Neural cell (in vitro differentiated cells): ENCODE measurements at regions not wholly inside any gene's neighbourhood (a gene's known extent, or its start where the extent isn't known, plus 50 kb on each side); places are given as distances from the start of the nearest gene placed in this dataset.

Experiments used
- H2AFZ ChIP-seq: fragments of 200-600, 300-800 bp; sonication (generic), shearing (Covaris generic); 2 replicates; pipeline ENCODE4 v1.6.0; 2014; ENCODE audit warnings: low read depth, mild to moderate bottlenecking, antibody characterized with exemption, low read length, moderate library complexity
- H3F3A ChIP-seq: fragments of 200-600 bp; shearing (Covaris generic); 2 replicates; pipeline ENCODE4 v1.6.1; 2016; ENCODE audit warnings: mild to moderate bottlenecking, moderate library complexity, mixed read lengths, antibody characterized with exemption, low read length; ENCODE audit not compliant: insufficient read depth, poor library complexity, severe bottlenecking
- H3K27ac ChIP-seq: fragments of 200-600, 300-800 bp; sonication (generic), shearing (Covaris generic); 2 replicates; pipeline ENCODE4 v1.5.1; 2014; ENCODE audit warnings: mild to moderate bottlenecking, low read length, moderate library complexity
- H3K27me3 ChIP-seq: fragments of 300-800, 200-600 bp; sonication (generic), shearing (Covaris generic); 2 replicates; pipeline ENCODE4 v1.6.0; 2014; ENCODE audit warnings: mild to moderate bottlenecking, low read depth, low read length, moderate library complexity; ENCODE audit not compliant: insufficient read depth
- H3K36me3 ChIP-seq: fragments of 300-800, 200-600 bp; sonication (generic), shearing (Covaris generic); 2 replicates; pipeline ENCODE4 v1.5.1; 2014; ENCODE audit warnings: mild to moderate bottlenecking, antibody characterized with exemption, low read length, moderate library complexity; ENCODE audit not compliant: insufficient read depth
- H3K4me2 ChIP-seq: fragments of 300-800, 200-600 bp; sonication (generic), shearing (Covaris generic); 2 replicates; pipeline ENCODE4 v1.6.0; 2014; ENCODE audit warnings: mild to moderate bottlenecking, low read length
- H3K4me3 ChIP-seq: fragments of 300-800, 200-600 bp; sonication (generic), shearing (Covaris generic); 2 replicates; pipeline ENCODE4 v1.5.1; 2014; ENCODE audit warnings: mild to moderate bottlenecking, low read length, moderate library complexity
- H3K79me2 ChIP-seq: fragments of 200-600 bp; shearing (Covaris generic); replicated peaks from 2 replicates; pipeline ENCODE4 v1.6.0; 2014; ENCODE audit warnings: mild to moderate bottlenecking, low read length, moderate library complexity; ENCODE audit not compliant: insufficient read depth
- H3K9ac ChIP-seq: fragments of 300-800, 200-600 bp; sonication (generic), shearing (Covaris generic); 2 replicates; pipeline ENCODE4 v1.6.1; 2016; ENCODE audit warnings: mild to moderate bottlenecking, low read length, mixed read lengths
- H3K9me2 ChIP-seq: fragments of 200-600 bp; shearing (Covaris generic); 2 replicates; pipeline ENCODE4 v1.6.1; 2016; ENCODE audit warnings: mild to moderate bottlenecking, low read length, mixed read lengths; ENCODE audit not compliant: insufficient read depth
- H3K9me3 ChIP-seq: fragments of 200-600, 300-800 bp; sonication (generic), shearing (Covaris generic); 2 replicates; pipeline ENCODE4 v1.6.1; 2016; ENCODE audit warnings: mild to moderate bottlenecking, mixed run types, low read length, moderate library complexity, mixed read lengths
- H4K20me1 ChIP-seq: fragments of 200-600 bp; shearing (Covaris generic); 2 replicates; pipeline ENCODE4 v1.6.1; 2016; ENCODE audit warnings: mild to moderate bottlenecking, mixed run types; ENCODE audit not compliant: insufficient read depth
- CTCF ChIP-seq: fragments of 450-650 bp; IDR thresholded peaks from 2 replicates; pipeline ENCODE4 v1.5.1; 2014; ENCODE audit warnings: antibody characterized with exemption, mild to moderate bottlenecking, moderate library complexity; ENCODE audit not compliant: poor library complexity, severe bottlenecking
- EP300 ChIP-seq: fragments of 450-650 bp; conservative IDR thresholded peaks from 2 replicates; pipeline ENCODE4 v1.6.1; 2014; ENCODE audit warnings: antibody characterized with exemption, mild to moderate bottlenecking, moderate library complexity; ENCODE audit not compliant: poor library complexity, severe bottlenecking
- EZH2 ChIP-seq: fragments of 200-600, 300-800 bp; shearing (Covaris generic), sonication (generic); IDR thresholded peaks from 2 replicates; pipeline ENCODE4 v1.6.1; 2014; ENCODE audit warnings: antibody characterized with exemption, low read length, borderline replicate concordance, mild to moderate bottlenecking; ENCODE audit not compliant: insufficient read depth, poor library complexity, severe bottlenecking
- MXI1 ChIP-seq: fragments of 450-650 bp; conservative IDR thresholded peaks from 2 replicates; pipeline ENCODE4 v1.6.1; 2014; ENCODE audit warnings: antibody characterized with exemption, mild to moderate bottlenecking; ENCODE audit not compliant: poor library complexity, severe bottlenecking
- POLR2AphosphoS5 ChIP-seq: IDR thresholded peaks from 2 replicates; pipeline ENCODE4 v1.6.1; 2012
- RAD21 ChIP-seq: fragments of 450-650 bp; conservative IDR thresholded peaks from 2 replicates; pipeline ENCODE4 v1.6.1; 2014; ENCODE audit warnings: antibody characterized with exemption, mild to moderate bottlenecking, moderate library complexity
- REST ChIP-seq: IDR thresholded peaks from 2 replicates; pipeline ENCODE4 v1.6.1; 2012; ENCODE audit warnings: borderline replicate concordance
- SMC3 ChIP-seq: fragments of 450-650 bp; conservative IDR thresholded peaks from 2 replicates; pipeline ENCODE4 v1.6.1; 2014; ENCODE audit warnings: antibody characterized with exemption, mild to moderate bottlenecking, moderate library complexity; ENCODE audit not compliant: poor library complexity
- TAF1 ChIP-seq: IDR thresholded peaks from 2 replicates; pipeline ENCODE4 v1.6.1; 2012; ENCODE audit warnings: low read depth

GRCh38 chr2:145351864-145352425, 832.0 kb upstream of the ZEB2 start:
- no peak overlapping the region for H2AFZ ChIP-seq
- peak overlapping the region; percentile 22 for H3K27ac ChIP-seq
- no peak overlapping the region for H3K9ac ChIP-seq
- H3K9me3 ChIP-seq = no peaks in the 10 kb centered on the region
- no peaks in the 10 kb centered on the region for H3K9me2 ChIP-seq
- H3K79me2 ChIP-seq = no peaks in the 10 kb centered on the region
- H3F3A ChIP-seq = no peaks in the 10 kb centered on the region
- no peaks in the 10 kb centered on the region for H4K20me1 ChIP-seq
- peak overlapping the region; percentile 35 for H3K4me3 ChIP-seq
- peak overlapping the region; percentile 1 for H3K4me2 ChIP-seq
- no peaks in the 10 kb centered on the region for H3K36me3 ChIP-seq
- H3K27me3 ChIP-seq = no peaks in the 10 kb centered on the region
- TF ChIP-seq RAD21 = no peak
- no peak for TF ChIP-seq CTCF
- TF ChIP-seq EP300 = no peak
- TF ChIP-seq POLR2AphosphoS5 = no peak
- no peak for TF ChIP-seq MXI1
- no peak for TF ChIP-seq EZH2
- TF ChIP-seq TAF1 = no peak
- no peak for TF ChIP-seq REST
- no peak for TF ChIP-seq SMC3

GRCh38 chr2:145350011-145350410, 830.1 kb upstream of the ZEB2 start:
- Histone ChIP-seq H3K9me2 (no peaks in the 10 kb centered on the region), H3K27me3 (no peaks in the 10 kb centered on the region), H2AFZ (no peak overlapping the region), H3K36me3 (no peaks in the 10 kb centered on the region), H3K9me3 (no peaks in the 10 kb centered on the region), H3F3A (no peaks in the 10 kb centered on the region), H3K9ac (no peak overlapping the region), H3K4me3 (no peak overlapping the region), H4K20me1 (no peaks in the 10 kb centered on the region), H3K27ac (no peak overlapping the region), H3K79me2 (no peaks in the 10 kb centered on the region), H3K4me2 (no peak overlapping the region)
- no peak for TF ChIP-seq POLR2AphosphoS5
- TF ChIP-seq TAF1 = no peak
- TF ChIP-seq RAD21 = no peak
- TF ChIP-seq MXI1 = no peak
- TF ChIP-seq CTCF = no peak
- no peak for TF ChIP-seq EP300
- TF ChIP-seq EZH2 = no peak
- no peak for TF ChIP-seq REST
- no peak for TF ChIP-seq SMC3
